Brain pericyte (primary cell): ENCODE measurements at regions not wholly inside any gene's neighbourhood (a gene's known extent, or its start where the extent isn't known, plus 50 kb on each side); places are given as distances from the start of the nearest gene placed in this dataset.

Source experiments
- DNase-seq: peaks from one replicate; pipeline ENCODE4 v3.0.0-alpha.2; 2012; ENCODE audit warnings: low read depth, low spot score

- DNase-seq, result no peak
Observed at GRCh38 chr1:163013826-163014600, 55.1 kb upstream of the RGS4 start.

- DNase-seq, result no peak
Observed at GRCh38 chr1:163006051-163006834, 62.9 kb upstream of the RGS4 start.

GRCh38 chr1:162997499-162998285 is 71.5 kb upstream of the RGS4 start:
- no peak for DNase-seq

GRCh38 chr1:162996261-162996660 is 72.9 kb upstream of the RGS4 start:
- no peak for DNase-seq

- DNase-seq, result no peak
Observed at GRCh38 chr1:162994921-162995320, 74.2 kb upstream of the RGS4 start.

- DNase-seq, result no peak
Observed at GRCh38 chr1:162993846-162994245, 75.3 kb upstream of the RGS4 start.

- DNase-seq, result no peak
Observed at GRCh38 chr1:162992945-162993344, 76.2 kb upstream of the RGS4 start.

- DNase-seq, result no peak
Observed at GRCh38 chr1:162991444-162991843, 77.7 kb upstream of the RGS4 start.

GRCh38 chr1:162990665-162991064 is 78.5 kb upstream of the RGS4 start:
- no peak for DNase-seq

GRCh38 chr1:162988869-162989268 is 80.3 kb upstream of the RGS4 start:
- no peak for DNase-seq

GRCh38 chr1:162987866-162988265 is 81.3 kb upstream of the RGS4 start:
- no peak for DNase-seq

- no peak for DNase-seq
Observed at GRCh38 chr1:162985816-162986435, 83.2 kb upstream of the RGS4 start.

- no peak for DNase-seq
Observed at GRCh38 chr1:162984699-162985098, 84.5 kb upstream of the RGS4 start.

- no peak for DNase-seq
Observed at GRCh38 chr1:162983671-162984425, 85.3 kb upstream of the RGS4 start.

GRCh38 chr1:162982364-162982763 is 86.8 kb upstream of the RGS4 start:
- no peak for DNase-seq

GRCh38 chr1:162977944-162978568 is 91.1 kb upstream of the RGS4 start:
- DNase-seq, result no peak

- DNase-seq, result no peak
Observed at GRCh38 chr1:162976628-162977027, 92.5 kb upstream of the RGS4 start.

- no peak for DNase-seq
Observed at GRCh38 chr1:162974810-162975209, 94.4 kb upstream of the RGS4 start.

- DNase-seq, result peak; percentile 39
Observed at GRCh38 chr1:162973381-162973795, 95.8 kb upstream of the RGS4 start.

- DNase-seq, result no peak
Observed at GRCh38 chr1:162972773-162973172, 96.4 kb upstream of the RGS4 start.

- DNase-seq, result no peak
Observed at GRCh38 chr1:162970021-162970420, 99.1 kb upstream of the RGS4 start.
